SK-N-SH treated with all-trans-retinoic acid at 6 μM for 48 hours (cell line): ENCODE measurements at regions not wholly inside any gene's neighbourhood (a gene's known extent, or its start where the extent isn't known, plus 50 kb on each side); places are given as distances from the start of the nearest gene placed in this dataset.

Experiments
- ATAC-seq: fragments of 200-7000 bp; cut with Tn5 transposase; 3 replicates; pipeline ENCODE4 v1.9.1; 2020; ENCODE audit warnings: mild to moderate bottlenecking, moderate library complexity
- BACH2 ChIP-seq: fragments of 250-450 bp; sonication (Bioruptor Pico); IDR thresholded peaks from 2 replicates; pipeline ENCODE4 v1.9.0; 2021; ENCODE audit warnings: mild to moderate bottlenecking, borderline replicate concordance
- CSDC2 ChIP-seq: fragments of 250-450 bp; sonication (Bioruptor Pico); IDR thresholded peaks from 2 replicates; pipeline ENCODE4 v1.5.0; 2020; ENCODE audit warnings: mild to moderate bottlenecking, moderate library complexity
- ESRRG ChIP-seq: fragments of 250-450 bp; sonication (Bioruptor Pico); IDR thresholded peaks from 2 replicates; pipeline ENCODE4 v1.6.1; 2021; ENCODE audit warnings: mild to moderate bottlenecking
- GLIS3 ChIP-seq: fragments of 250-450 bp; sonication (Bioruptor Pico); IDR thresholded peaks from 2 replicates; pipeline ENCODE4 v1.5.0; 2020; ENCODE audit warnings: mild to moderate bottlenecking, moderate library complexity
- ISL1 ChIP-seq: fragments of 250-450 bp; sonication (Bioruptor Pico); IDR thresholded peaks from 2 replicates; pipeline ENCODE4 v2.1.2; 2022; ENCODE audit warnings: mild to moderate bottlenecking, moderate library complexity
- OSR1 ChIP-seq: fragments of 250-450 bp; sonication (Bioruptor Pico); IDR thresholded peaks from 2 replicates; pipeline ENCODE4 v1.8.0; 2022; ENCODE audit warnings: moderate library complexity, mild to moderate bottlenecking, inconsistent platforms
- PPARA ChIP-seq: fragments of 250-450 bp; sonication (Bioruptor Pico); IDR thresholded peaks from 2 replicates; pipeline ENCODE4 v1.5.0; 2020; ENCODE audit warnings: mild to moderate bottlenecking, borderline replicate concordance
- RARB ChIP-seq: fragments of 250-450 bp; sonication (Bioruptor Pico); IDR thresholded peaks from 2 replicates; pipeline ENCODE4 v1.8.0; 2021; ENCODE audit warnings: mild to moderate bottlenecking, moderate library complexity
- SNAI2 ChIP-seq: fragments of 250-450 bp; sonication (Bioruptor Pico); IDR thresholded peaks from 2 replicates; pipeline ENCODE4 v1.5.0; 2020; ENCODE audit warnings: mild to moderate bottlenecking, moderate library complexity
- TOX ChIP-seq: fragments of 250-450 bp; sonication (Bioruptor Pico); IDR thresholded peaks from 2 replicates; pipeline ENCODE4 v1.8.0; 2021; ENCODE audit warnings: mild to moderate bottlenecking, moderate library complexity, borderline replicate concordance
- ZC3H10 ChIP-seq: fragments of 250-450 bp; sonication (Bioruptor Pico); IDR thresholded peaks from 2 replicates; pipeline ENCODE4 v1.5.1; 2021; ENCODE audit warnings: mild to moderate bottlenecking, moderate library complexity
- ZFP3 ChIP-seq: fragments of 250-450 bp; sonication (Bioruptor Pico); IDR thresholded peaks from 2 replicates; pipeline ENCODE4 v1.5.0; 2020; ENCODE audit warnings: mild to moderate bottlenecking, moderate library complexity
- ZFP30 ChIP-seq: fragments of 450-650 bp; formaldehyde crosslinking; IDR thresholded peaks from 2 replicates; pipeline ENCODE4 v1.5.0; 2022; ENCODE audit warnings: mild to moderate bottlenecking, moderate library complexity
- ZNF565 ChIP-seq: fragments of 450-650 bp; formaldehyde crosslinking; conservative IDR thresholded peaks from 2 replicates; pipeline ENCODE4 v1.5.0; 2020; ENCODE audit warnings: low read depth, mild to moderate bottlenecking, moderate library complexity
- ZNF70 ChIP-seq: fragments of 450-650 bp; formaldehyde crosslinking; IDR thresholded peaks from 2 replicates; pipeline ENCODE4 v1.5.0; 2020; ENCODE audit warnings: mild to moderate bottlenecking, moderate library complexity
- ZNF8 ChIP-seq: fragments of 450-650 bp; formaldehyde crosslinking; IDR thresholded peaks from 2 replicates; pipeline ENCODE4 v1.5.0; 2020; ENCODE audit warnings: mild to moderate bottlenecking, moderate library complexity
- TF ChIP-seq, protein P1 (sequence below): fragments of 250-450 bp; sonication (Bioruptor Pico); IDR thresholded peaks from 2 replicates; pipeline ENCODE4 v1.5.0; 2020; ENCODE audit warnings: mild to moderate bottlenecking, moderate library complexity
- TF ChIP-seq, protein P2 (sequence below): fragments of 250-450 bp; sonication (Bioruptor Pico); IDR thresholded peaks from 2 replicates; pipeline ENCODE4 v1.8.0; 2021; ENCODE audit warnings: low read depth, mild to moderate bottlenecking, moderate library complexity, borderline replicate concordance
- TF ChIP-seq, protein P3 (sequence below): fragments of 250-450 bp; sonication (Bioruptor Pico); IDR thresholded peaks from 2 replicates; pipeline ENCODE4 v1.5.1; 2020; ENCODE audit warnings: low read depth, mild to moderate bottlenecking, moderate library complexity
- TF ChIP-seq, protein P4 (sequence below): fragments of 250-450 bp; sonication (Bioruptor Pico); IDR thresholded peaks from 2 replicates; pipeline ENCODE4 v1.5.1; 2021; ENCODE audit warnings: mild to moderate bottlenecking, moderate library complexity

DNA sequence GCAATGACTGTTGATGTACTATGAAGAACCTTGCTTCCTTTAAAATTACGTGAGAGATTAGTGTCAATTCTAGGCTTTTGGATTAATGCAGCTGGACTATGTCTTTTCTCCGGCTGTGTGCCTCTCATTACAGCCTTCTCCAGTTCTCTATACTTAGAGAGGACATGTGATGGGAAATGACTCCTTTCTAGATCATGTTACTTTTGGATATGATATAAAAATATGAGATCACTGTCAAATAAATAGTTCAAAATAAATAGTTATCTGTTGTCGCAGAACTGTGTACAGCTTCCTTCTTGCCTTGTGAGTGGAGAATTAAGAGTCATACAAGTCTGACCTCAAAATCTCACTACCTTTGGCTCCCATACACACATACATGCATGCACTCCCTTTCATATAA is 592.4 kb downstream of the DIPK2A start:
- TF ChIP-seq ISL1 (no peak), ZNF565 (CRISPR knock-in tag) (no peak), ESRRG (CRISPR knock-in tag) (no peak), GLIS3 (no peak), BACH2 (CRISPR knock-in tag) (no peak), ZNF8 (CRISPR knock-in tag) (no peak), ZC3H10 (CRISPR knock-in tag) (no peak), ZFP30 (no peak), CSDC2 (CRISPR knock-in tag) (no peak), ZNF70 (CRISPR knock-in tag) (no peak), SNAI2 (no peak), PPARA (no peak)
- TF ChIP-seq, protein P1, sequence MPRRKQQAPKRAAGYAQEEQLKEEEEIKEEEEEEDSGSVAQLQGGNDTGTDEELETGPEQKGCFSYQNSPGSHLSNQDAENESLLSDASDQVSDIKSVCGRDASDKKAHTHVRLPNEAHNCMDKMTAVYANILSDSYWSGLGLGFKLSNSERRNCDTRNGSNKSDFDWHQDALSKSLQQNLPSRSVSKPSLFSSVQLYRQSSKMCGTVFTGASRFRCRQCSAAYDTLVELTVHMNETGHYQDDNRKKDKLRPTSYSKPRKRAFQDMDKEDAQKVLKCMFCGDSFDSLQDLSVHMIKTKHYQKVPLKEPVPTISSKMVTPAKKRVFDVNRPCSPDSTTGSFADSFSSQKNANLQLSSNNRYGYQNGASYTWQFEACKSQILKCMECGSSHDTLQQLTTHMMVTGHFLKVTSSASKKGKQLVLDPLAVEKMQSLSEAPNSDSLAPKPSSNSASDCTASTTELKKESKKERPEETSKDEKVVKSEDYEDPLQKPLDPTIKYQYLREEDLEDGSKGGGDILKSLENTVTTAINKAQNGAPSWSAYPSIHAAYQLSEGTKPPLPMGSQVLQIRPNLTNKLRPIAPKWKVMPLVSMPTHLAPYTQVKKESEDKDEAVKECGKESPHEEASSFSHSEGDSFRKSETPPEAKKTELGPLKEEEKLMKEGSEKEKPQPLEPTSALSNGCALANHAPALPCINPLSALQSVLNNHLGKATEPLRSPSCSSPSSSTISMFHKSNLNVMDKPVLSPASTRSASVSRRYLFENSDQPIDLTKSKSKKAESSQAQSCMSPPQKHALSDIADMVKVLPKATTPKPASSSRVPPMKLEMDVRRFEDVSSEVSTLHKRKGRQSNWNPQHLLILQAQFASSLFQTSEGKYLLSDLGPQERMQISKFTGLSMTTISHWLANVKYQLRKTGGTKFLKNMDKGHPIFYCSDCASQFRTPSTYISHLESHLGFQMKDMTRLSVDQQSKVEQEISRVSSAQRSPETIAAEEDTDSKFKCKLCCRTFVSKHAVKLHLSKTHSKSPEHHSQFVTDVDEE (CRISPR knock-in tag): no peak
- TF ChIP-seq, protein P2, sequence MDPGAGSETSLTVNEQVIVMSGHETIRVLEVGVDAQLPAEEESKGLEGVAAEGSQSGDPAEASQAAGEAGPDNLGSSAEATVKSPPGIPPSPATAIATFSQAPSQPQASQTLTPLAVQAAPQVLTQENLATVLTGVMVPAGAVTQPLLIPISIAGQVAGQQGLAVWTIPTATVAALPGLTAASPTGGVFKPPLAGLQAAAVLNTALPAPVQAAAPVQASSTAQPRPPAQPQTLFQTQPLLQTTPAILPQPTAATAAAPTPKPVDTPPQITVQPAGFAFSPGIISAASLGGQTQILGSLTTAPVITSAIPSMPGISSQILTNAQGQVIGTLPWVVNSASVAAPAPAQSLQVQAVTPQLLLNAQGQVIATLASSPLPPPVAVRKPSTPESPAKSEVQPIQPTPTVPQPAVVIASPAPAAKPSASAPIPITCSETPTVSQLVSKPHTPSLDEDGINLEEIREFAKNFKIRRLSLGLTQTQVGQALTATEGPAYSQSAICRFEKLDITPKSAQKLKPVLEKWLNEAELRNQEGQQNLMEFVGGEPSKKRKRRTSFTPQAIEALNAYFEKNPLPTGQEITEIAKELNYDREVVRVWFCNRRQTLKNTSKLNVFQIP: no peak
- ATAC-seq: no peak

DNA sequence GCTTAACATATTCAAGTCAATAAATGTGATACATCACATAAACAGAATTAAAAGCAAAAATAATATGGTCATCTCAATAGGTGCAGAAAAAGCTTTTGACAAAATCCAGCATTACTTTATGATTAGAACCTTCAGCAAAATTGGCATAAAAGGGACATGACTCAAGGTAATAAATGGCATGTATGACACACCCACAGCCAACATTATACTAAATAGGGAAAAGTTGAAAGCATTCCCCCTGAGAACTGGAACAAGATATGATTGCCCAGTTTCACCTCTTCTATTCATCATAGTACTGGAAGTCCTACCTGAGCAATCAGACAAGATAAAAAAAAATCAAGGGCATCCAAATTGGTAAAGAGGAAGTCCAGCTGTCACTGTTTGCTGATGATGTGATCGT is 594.7 kb downstream of the DIPK2A start:
- TF ChIP-seq ZNF70 (CRISPR knock-in tag) (no peak), CSDC2 (CRISPR knock-in tag) (no peak), PPARA (no peak), ZNF8 (CRISPR knock-in tag) (no peak), RARB (no peak)
- TF ChIP-seq, protein P3, sequence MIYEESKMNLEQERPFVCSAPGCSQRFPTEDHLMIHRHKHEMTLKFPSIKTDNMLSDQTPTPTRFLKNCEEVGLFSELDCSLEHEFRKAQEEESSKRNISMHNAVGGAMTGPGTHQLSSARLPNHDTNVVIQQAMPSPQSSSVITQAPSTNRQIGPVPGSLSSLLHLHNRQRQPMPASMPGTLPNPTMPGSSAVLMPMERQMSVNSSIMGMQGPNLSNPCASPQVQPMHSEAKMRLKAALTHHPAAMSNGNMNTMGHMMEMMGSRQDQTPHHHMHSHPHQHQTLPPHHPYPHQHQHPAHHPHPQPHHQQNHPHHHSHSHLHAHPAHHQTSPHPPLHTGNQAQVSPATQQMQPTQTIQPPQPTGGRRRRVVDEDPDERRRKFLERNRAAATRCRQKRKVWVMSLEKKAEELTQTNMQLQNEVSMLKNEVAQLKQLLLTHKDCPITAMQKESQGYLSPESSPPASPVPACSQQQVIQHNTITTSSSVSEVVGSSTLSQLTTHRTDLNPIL (CRISPR knock-in tag): no peak
- TF ChIP-seq, protein P4, sequence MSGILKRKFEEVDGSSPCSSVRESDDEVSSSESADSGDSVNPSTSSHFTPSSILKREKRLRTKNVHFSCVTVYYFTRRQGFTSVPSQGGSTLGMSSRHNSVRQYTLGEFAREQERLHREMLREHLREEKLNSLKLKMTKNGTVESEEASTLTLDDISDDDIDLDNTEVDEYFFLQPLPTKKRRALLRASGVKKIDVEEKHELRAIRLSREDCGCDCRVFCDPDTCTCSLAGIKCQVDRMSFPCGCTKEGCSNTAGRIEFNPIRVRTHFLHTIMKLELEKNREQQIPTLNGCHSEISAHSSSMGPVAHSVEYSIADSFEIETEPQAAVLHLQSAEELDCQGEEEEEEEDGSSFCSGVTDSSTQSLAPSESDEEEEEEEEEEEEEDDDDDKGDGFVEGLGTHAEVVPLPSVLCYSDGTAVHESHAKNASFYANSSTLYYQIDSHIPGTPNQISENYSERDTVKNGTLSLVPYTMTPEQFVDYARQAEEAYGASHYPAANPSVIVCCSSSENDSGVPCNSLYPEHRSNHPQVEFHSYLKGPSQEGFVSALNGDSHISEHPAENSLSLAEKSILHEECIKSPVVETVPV: no peak
- TF ChIP-seq, protein P2: no peak

DNA sequence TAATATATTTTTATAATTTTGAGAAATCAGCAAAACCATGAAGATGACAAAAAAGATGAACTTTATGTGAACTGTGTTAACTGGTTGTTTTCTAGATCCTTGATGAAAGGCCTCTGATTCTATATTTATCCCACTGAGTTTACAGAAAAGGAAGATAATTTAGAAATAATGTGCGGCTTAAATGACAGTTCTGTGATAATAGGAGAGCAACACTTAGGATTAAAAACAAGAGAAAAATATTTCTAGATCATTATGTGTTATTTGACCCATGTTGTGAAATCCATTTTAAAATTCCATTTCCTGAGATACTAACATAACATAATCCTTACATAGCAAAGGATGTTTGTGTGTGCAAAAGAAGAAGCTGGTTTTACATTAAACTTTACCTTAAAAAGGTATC is 598.0 kb downstream of the DIPK2A start:
- no peak for ATAC-seq
- TF ChIP-seq, protein P1 (CRISPR knock-in tag): no peak
- TF ChIP-seq ZFP30: no peak

More for the DNA sequence above, 594.7 kb downstream of the DIPK2A start:
- ATAC-seq: no peak

DNA sequence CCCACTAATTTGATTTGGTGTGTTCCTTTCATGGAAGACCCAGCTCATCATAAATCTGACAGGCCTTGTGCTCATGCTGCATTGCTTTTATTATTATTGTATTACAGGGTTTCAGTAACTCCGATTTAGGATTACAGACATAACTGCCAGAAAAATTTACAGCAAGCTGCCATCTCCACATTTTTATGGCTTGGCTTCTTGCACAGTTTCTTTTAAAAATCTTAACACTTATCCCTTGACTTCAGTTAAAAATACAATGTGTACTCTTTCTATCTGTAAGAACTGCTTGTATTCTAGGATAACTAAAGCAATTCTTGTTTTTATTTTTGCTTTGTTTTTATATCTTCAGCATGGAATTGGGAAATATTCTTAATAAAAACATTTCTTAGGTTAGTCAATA is 612.2 kb downstream of the DIPK2A start:
- ATAC-seq: no peak
- no peak for TF ChIP-seq CSDC2 (CRISPR knock-in tag)
- TF ChIP-seq SNAI2: no peak
- TF ChIP-seq, protein P3 (CRISPR knock-in tag): no peak
- no peak for TF ChIP-seq ISL1
- no peak for TF ChIP-seq RARB
- no peak for TF ChIP-seq ZNF565 (CRISPR knock-in tag)
- no peak for TF ChIP-seq TOX (CRISPR knock-in tag)
- no peak for TF ChIP-seq ZNF8 (CRISPR knock-in tag)
- TF ChIP-seq OSR1 (CRISPR knock-in tag): no peak
- no peak for TF ChIP-seq PPARA
- no peak for TF ChIP-seq ZFP3 (CRISPR knock-in tag)
- TF ChIP-seq ZNF70 (CRISPR knock-in tag): no peak
- TF ChIP-seq, protein P1 (CRISPR knock-in tag): no peak
- TF ChIP-seq ZFP30: no peak
